ENCODE measurements at regions not wholly inside any gene's neighbourhood (a gene's known extent, or its start where the extent isn't known, plus 50 kb on each side); places are given as distances from the start of the nearest gene placed in this dataset.
A peak's percentile ranks its signal among the peaks of the same experiment; 100 is the strongest.

GRCh38 chr17:64739316-64740058 lies 77.4 kb upstream of the SMURF2 start:
- POLR2A ChIA-PET = interaction anchor here (0.6 to 2.2 kb wide), 5 partner anchors 9 to 101 kb away, joined by 3 to 6 read pairs (median 4); no protein-coding TSS in a partner anchor
- intact Hi-C loops (cut with micrococcal nuclease) = no loop called here

More at GRCh38 chr17:64739316-64740058, 77.4 kb upstream of the SMURF2 start:
- H2AFZ ChIP-seq (ENCODE audit: low read depth, low read length, poor library complexity, severe bottlenecking) = no peak overlapping the region
- H3K27me3 ChIP-seq (ENCODE audit: insufficient read depth, low read length) = no peaks in the 10 kb centered on the region
- BruUV-seq (replicated peaks) = no TSS peak
- no peak for TF ChIP-seq CTCF (IDR thresholded peaks at IDR 0.05 in 2 of 3, conservative IDR thresholded peaks at IDR 0.05 in 1 of 3; ENCODE audit: borderline replicate concordance in 1 of 3, insufficient read depth in 1 of 3, low read depth in 2 of 3, low read length in 2 of 3)
- no peak for TF ChIP-seq YY1 (IDR thresholded peaks at IDR 0.05; ENCODE audit: extremely low read depth, insufficient replicate concordance, low read depth, low read length)
- TF ChIP-seq TCF7L2 (IDR thresholded peaks at IDR 0.05; ENCODE audit: borderline replicate concordance, extremely low read depth, insufficient read depth, insufficient read length) = no peak
- no peak for TF ChIP-seq RAD21 (IDR thresholded peaks at IDR 0.05; ENCODE audit: low read depth)
- no peak for TF ChIP-seq EZH2 (IDR thresholded peaks at IDR 0.05)
- TF ChIP-seq FOSL1 (IDR thresholded peaks at IDR 0.05; ENCODE audit: low read depth) = no peak
- TF ChIP-seq ZFX (IDR thresholded peaks at IDR 0.05) = no peak
- no peak for TF ChIP-seq ZBTB33 (IDR thresholded peaks at IDR 0.05; ENCODE audit: extremely low read depth, insufficient replicate concordance, low read length)
- no peak for TF ChIP-seq EZH2phosphoT487 (IDR thresholded peaks at IDR 0.05; ENCODE audit: borderline replicate concordance)
- no peak for TF ChIP-seq REST (IDR thresholded peaks at IDR 0.05; ENCODE audit: low read depth)
- TF ChIP-seq CBX3 (IDR thresholded peaks at IDR 0.05; ENCODE audit: low read depth) = no peak
- no peak for TF ChIP-seq MAX (IDR thresholded peaks at IDR 0.05)
- H3K4me1 ChIP-seq (ENCODE audit: control insufficient read depth in 1 of 2, insufficient read depth in 2 of 2, low read length in 2 of 2) = peaks cover 12 to 44% of the 10 kb centered on the region in 2 experiments; a peak in 3 of 4 replicates
- 0 out of 2 replicates have a peak, but pooled peaks have one; percentile 7 for ATAC-seq
- ChIA-PET CTCF (interaction anchor here (1.2 kb wide), 1 partner anchor 34 kb away, joined by 5 read pairs; no protein-coding TSS in a partner anchor), RAD21 (ENCODE audit: low non-redundant PET in 1 of 2, low total read pairs in 2 of 2, uncharacterized antibody in 2 of 2, unreplicated experiment in 2 of 2) (interaction anchor here in 1 of 2 experiments (0.8 to 1.1 kb wide), 2 partner anchors 34 to 35 kb away, joined by 3 read pairs; no protein-coding TSS in a partner anchor)
- no peak overlapping the region for H3K9ac ChIP-seq (ENCODE audit: low read length)
- H3K4me2 ChIP-seq (ENCODE audit: low read length) = peak overlapping the region; percentile 2; the same call in 1 of the 2 replicates
- no peaks in the 10 kb centered on the region for H3K36me3 ChIP-seq (ENCODE audit: control insufficient read depth in 1 of 2, insufficient read depth in 2 of 2, low read length in 2 of 2)
- no peak overlapping the region; the same call in 1 of the 2 replicates for H3K27ac ChIP-seq (ENCODE audit: low read depth, low read length)
- H3K9me2 ChIP-seq (ENCODE audit: insufficient read depth) = no peaks in the 10 kb centered on the region
- no peaks in the 10 kb centered on the region for H3K9me3 ChIP-seq (ENCODE audit: control insufficient read depth in 1 of 2, insufficient read depth in 1 of 2, low read depth in 1 of 2, low read length in 2 of 2)
- no peak for DNase-seq (ENCODE audit: low read depth, low spot score)
- H3K4me3 ChIP-seq (replicated peaks in 1 of 2; ENCODE audit: low read depth in 1 of 2, low read length in 2 of 2) = no peak overlapping the region
- no peaks in the 10 kb centered on the region for H4K20me1 ChIP-seq (ENCODE audit: insufficient read depth)
- no peaks in the 10 kb centered on the region for H3K79me2 ChIP-seq (ENCODE audit: insufficient read depth, low read length)

Data from HCT116 (cell line).